H1 (cell line): ENCODE measurements at regions not wholly inside any gene's neighbourhood (a gene's known extent, or its start where the extent isn't known, plus 50 kb on each side); places are given as distances from the start of the nearest gene placed in this dataset.
"Not testable (repeated sequence)": the region's sequence is repeated elsewhere in the genome, so short reads cannot be mapped to it uniquely, and the experiment has no call there.

Experiments
- CTCF ChIA-PET: fragments of 300-600 bp; sonication (Branson Sonifier 250); formaldehyde crosslinking; loops from one replicate; lab custom pipeline; 2021; ENCODE audit not compliant: partially characterized antibody; lab: Charles Lee
- POLR2A ChIA-PET: fragments of 300-600 bp; sonication (Branson Sonifier 250); formaldehyde crosslinking; loops from one replicate; lab custom pipeline; 2021; ENCODE audit warnings: inconsistent platforms; ENCODE audit not compliant: partially characterized antibody; lab: Charles Lee
- DNase-seq, 2 experiments: peaks; one replicate each; pipeline versions ENCODE4 v3.0.0 to v3.0.0-alpha.2; 2010 to 2022; ENCODE audit warnings: low spot score in 2 of 2, low read depth in 1 of 2, mixed read lengths in 1 of 2
- FAIRE-seq: peaks from 2 replicates; lab custom pipeline; 2011; peaks lifted over from hg19 to GRCh38; lab: Jason Lieb, UNC
- H2AFZ ChIP-seq: 2 replicates; pipeline ENCODE4 v1.8.1; 2012; ENCODE audit warnings: low read length, inconsistent platforms
- H2AK5ac ChIP-seq: 2 replicates; pipeline ENCODE4 v1.6.1; 2013; ENCODE audit warnings: low read depth, low read length
- H2BK120ac ChIP-seq: replicated peaks from 2 replicates; pipeline ENCODE3; 2013; ENCODE audit warnings: low read depth, low read length, inconsistent platforms
- H2BK12ac ChIP-seq: 2 replicates; pipeline ENCODE4 v1.6.1; 2013; ENCODE audit warnings: low read depth, low read length
- H2BK15ac ChIP-seq: 2 replicates; pipeline ENCODE4 v1.6.1; 2013; ENCODE audit warnings: low read length
- H2BK20ac ChIP-seq: 2 replicates; pipeline ENCODE4 v1.6.1; 2013; ENCODE audit warnings: low read length
- H2BK5ac ChIP-seq: 2 replicates; pipeline ENCODE4 v1.6.1; 2013; ENCODE audit warnings: low read depth, low read length
- H3K14ac ChIP-seq: 2 replicates; pipeline ENCODE4 v1.6.1; 2013; ENCODE audit warnings: inconsistent platforms; ENCODE audit not compliant: insufficient read length
- H3K18ac ChIP-seq: 2 replicates; pipeline ENCODE4 v1.6.1; 2013; ENCODE audit warnings: low read length; ENCODE audit errors: extremely low read depth
- H3K23ac ChIP-seq: 2 replicates; pipeline ENCODE4 v1.6.1; 2013; ENCODE audit warnings: inconsistent platforms; ENCODE audit not compliant: insufficient read length
- H3K23me2 ChIP-seq: 2 replicates; pipeline ENCODE4 v1.6.1; 2013; ENCODE audit warnings: low read depth, low read length
- H3K27ac ChIP-seq: 2 replicates; pipeline ENCODE4 v1.6.1; 2011; ENCODE audit warnings: low read depth, low read length, inconsistent platforms
- H3K27me3 ChIP-seq, 4 experiments: replicated peaks in 1 of 4; 1 replicate in 1 of 4; 2 replicates in 3 of 4; pipeline versions ENCODE4 v1.6.1 to v1.8.1; 2011 to 2013; ENCODE audit warnings: low read length in 3 of 4, mild to moderate bottlenecking in 3 of 4, inconsistent platforms in 2 of 4, mixed read lengths in 2 of 4, moderate library complexity in 1 of 4; ENCODE audit not compliant: control insufficient read depth in 3 of 4, insufficient read depth in 3 of 4; ENCODE audit errors: extremely low read depth in 1 of 4
- H3K36me3 ChIP-seq, 4 experiments: 2 replicates each; pipeline versions ENCODE4 v1.6.1 to v1.8.1; 2011 to 2013; ENCODE audit warnings: mild to moderate bottlenecking in 4 of 4, low read length in 3 of 4, moderate library complexity in 2 of 4, control low read depth in 1 of 4, inconsistent platforms in 1 of 4; ENCODE audit not compliant: insufficient read depth in 4 of 4, control insufficient read depth in 2 of 4
- H3K4ac ChIP-seq: replicated peaks from 2 replicates; pipeline ENCODE3; 2013; ENCODE audit warnings: low read length, low read depth, mixed read lengths, inconsistent platforms; ENCODE audit not compliant: insufficient read length
- H3K4me1 ChIP-seq, 4 experiments: replicated peaks in 1 of 4; 1 replicate in 1 of 4; 2 replicates in 3 of 4; pipeline versions ENCODE4 v1.6.1 to v1.8.1; 2011 to 2013; ENCODE audit warnings: low read length in 3 of 4, inconsistent platforms in 2 of 4, mixed read lengths in 1 of 4; ENCODE audit not compliant: insufficient read depth in 4 of 4, control insufficient read depth in 3 of 4
- H3K4me2 ChIP-seq, 2 experiments: 2 replicates each; pipeline versions ENCODE4 v1.6.1 to v1.8.1; 2011 to 2013; ENCODE audit warnings: low read depth in 2 of 2, low read length in 2 of 2, control low read depth in 1 of 2, inconsistent platforms in 1 of 2, mild to moderate bottlenecking in 1 of 2; ENCODE audit not compliant: insufficient read depth in 1 of 2
- H3K4me3 ChIP-seq, 4 experiments: fragments of 200-600, 300-600 bp in 1 of 4; sonication (generic), shearing (Covaris generic), sonication (Bioruptor Twin) in 1 of 4; 2 replicates each; pipeline versions ENCODE4 v1.5.1 to v1.8.1; 2011 to 2016; ENCODE audit warnings: low read length in 4 of 4, low read depth in 3 of 4, control low read depth in 2 of 4, inconsistent platforms in 2 of 4, mild to moderate bottlenecking in 2 of 4, mixed read lengths in 1 of 4, moderate library complexity in 1 of 4; ENCODE audit not compliant: insufficient read depth in 2 of 4; ENCODE audit errors: extremely low read depth in 1 of 4
- H3K56ac ChIP-seq: replicated peaks from 2 replicates; pipeline ENCODE3; 2013; ENCODE audit warnings: low read depth, mild to moderate bottlenecking, mixed read lengths, low read length, inconsistent platforms; ENCODE audit not compliant: insufficient read length
- H3K79me1 ChIP-seq: 2 replicates; pipeline ENCODE4 v1.6.1; 2013; ENCODE audit warnings: low read depth, low read length, control low read depth
- H3K79me2 ChIP-seq, 2 experiments: 2 replicates each; pipeline versions ENCODE4 v1.6.1 to v1.8.1; 2012 to 2013; ENCODE audit warnings: low read length in 2 of 2, mild to moderate bottlenecking in 2 of 2, inconsistent platforms in 1 of 2; ENCODE audit not compliant: insufficient read depth in 2 of 2, control insufficient read depth in 1 of 2
- H3K9ac ChIP-seq, 4 experiments: replicated peaks in 1 of 4; 1 replicate in 1 of 4; 2 replicates in 3 of 4; pipeline versions ENCODE4 v1.6.1 to v1.8.1; 2011 to 2013; ENCODE audit warnings: low read depth in 3 of 4, low read length in 3 of 4, control low read depth in 2 of 4, mild to moderate bottlenecking in 2 of 4, moderate library complexity in 2 of 4, inconsistent platforms in 1 of 4; ENCODE audit errors: extremely low read depth in 1 of 4
- H3K9me3 ChIP-seq, 2 experiments: 2 replicates each; pipeline versions ENCODE4 v1.6.1 to v1.8.1; 2012 to 2013; ENCODE audit warnings: mild to moderate bottlenecking in 2 of 2, moderate library complexity in 2 of 2, control low read depth in 1 of 2, inconsistent platforms in 1 of 2, low read depth in 1 of 2, low read length in 1 of 2, mixed read lengths in 1 of 2; ENCODE audit not compliant: insufficient read depth in 2 of 2
- H4K20me1 ChIP-seq, 2 experiments: replicated peaks in 1 of 2; 2 replicates each; pipeline versions ENCODE3 to v1.8.1; 2011 to 2013; ENCODE audit warnings: inconsistent platforms in 2 of 2, low read length in 2 of 2, mild to moderate bottlenecking in 1 of 2; ENCODE audit not compliant: insufficient read depth in 2 of 2, control insufficient read depth in 1 of 2
- H4K5ac ChIP-seq: 2 replicates; pipeline ENCODE4 v1.6.1; 2013; ENCODE audit warnings: low read length, low read depth, mixed read lengths, inconsistent platforms; ENCODE audit not compliant: insufficient read length
- H4K8ac ChIP-seq: 2 replicates; pipeline ENCODE4 v1.8.0; 2013; ENCODE audit warnings: mild to moderate bottlenecking, moderate library complexity, low read length, inconsistent platforms; ENCODE audit not compliant: insufficient read depth; ENCODE audit errors: extremely low read depth
- H4K91ac ChIP-seq: replicated peaks from 2 replicates; pipeline ENCODE3; 2013; ENCODE audit warnings: low read length, mixed read lengths, inconsistent platforms; ENCODE audit not compliant: insufficient read length
- WGBS, 2 experiments: shearing (Covaris generic) in 1 of 2; methylation state at CpG; one replicate each; pipeline versions ENCODE4 v1.1.6 to v1.1.7; 2013 to 2015; ENCODE audit warnings: low lambda C conversion rate in 2 of 2, mixed read lengths in 2 of 2, inconsistent platforms in 1 of 2, low coverage in 1 of 2, missing lambda C conversion rate in 1 of 2; ENCODE audit not compliant: insufficient replicate concordance in 2 of 2, insufficient coverage in 1 of 2, insufficient read length in 1 of 2; ENCODE audit errors: extremely low coverage in 1 of 2, missing lambda C conversion rate in 1 of 2; 5-methylcytosine and 5-hydroxymethylcytosine counted together

- H3K36me3 ChIP-seq, H3K23me2 ChIP-seq, H4K8ac ChIP-seq, H3K56ac ChIP-seq, H3K27me3 ChIP-seq, H3K4me2 ChIP-seq, H2BK20ac ChIP-seq, H2BK12ac ChIP-seq, DNase-seq, H4K20me1 ChIP-seq, H2AK5ac ChIP-seq, H2AFZ ChIP-seq, H3K18ac ChIP-seq, H4K91ac ChIP-seq, H4K5ac ChIP-seq, H2BK5ac ChIP-seq, H3K4me1 ChIP-seq, H3K79me1 ChIP-seq, H3K4me3 ChIP-seq, H2BK120ac ChIP-seq, H3K9ac ChIP-seq, H3K79me2 ChIP-seq, H3K4ac ChIP-seq, H2BK15ac ChIP-seq, FAIRE-seq, H3K27ac ChIP-seq, H3K14ac ChIP-seq, POLR2A ChIA-PET, H3K23ac ChIP-seq: not testable (repeated sequence)
- H3K9me3 ChIP-seq, result peaks cover 7 to 49% of the 10 kb centered on the region in 2 experiments; a peak in 3 of 4 replicates
- 83% methylated on average over 5 of the region's 5 CpGs; no CpG with 5 or more reads in 1 of the 2 experiments for WGBS, 2 experiments
- CTCF ChIA-PET, result interaction anchor here (0.6 kb wide), 1 partner anchor 37 kb away, joined by 3 read pairs; no protein-coding TSS in a partner anchor
Observed at GRCh38 chr17:22227699-22228553, 535.6 kb downstream of the KCNJ18 start.

GRCh38 chr17:22229821-22230220, 537.5 kb downstream of the KCNJ18 start:
- H2BK5ac ChIP-seq, H3K4me2 ChIP-seq, POLR2A ChIA-PET, H3K23me2 ChIP-seq, H3K4me1 ChIP-seq, DNase-seq, H2BK15ac ChIP-seq, H3K14ac ChIP-seq, H3K18ac ChIP-seq, H3K23ac ChIP-seq, H3K27me3 ChIP-seq, H3K9ac ChIP-seq, H3K4ac ChIP-seq, H3K36me3 ChIP-seq, CTCF ChIA-PET, H2BK12ac ChIP-seq, H4K8ac ChIP-seq, FAIRE-seq, H3K4me3 ChIP-seq, H4K20me1 ChIP-seq, H4K91ac ChIP-seq, H3K79me1 ChIP-seq, H3K79me2 ChIP-seq, H4K5ac ChIP-seq, H2BK20ac ChIP-seq, H3K27ac ChIP-seq, H3K56ac ChIP-seq, H2AK5ac ChIP-seq, H2AFZ ChIP-seq, H2BK120ac ChIP-seq: not testable (repeated sequence)
- H3K9me3 ChIP-seq, result peaks cover 16 to 57% of the 10 kb centered on the region in 2 experiments
- WGBS, 2 experiments, result 79% methylated on average over 5 of the region's 5 CpGs; no CpG with 5 or more reads in 1 of the 2 experiments
